KBM-7 (cell line): ENCODE measurements at regions not wholly inside any gene's neighbourhood (a gene's known extent, or its start where the extent isn't known, plus 50 kb on each side); places are given as distances from the start of the nearest gene placed in this dataset.
"Not testable (repeated sequence)": the region's sequence is repeated elsewhere in the genome, so short reads cannot be mapped to it uniquely, and the experiment has no call there.

Source experiments
- DNase-seq: peaks from one replicate; pipeline ENCODE4 v3.0.0-alpha.2; 2015
- in situ Hi-C: fragments of 300-500 bp; cut with MboI; formaldehyde crosslinking; loops from 2 replicates; pipeline ENCODE4 v1.14.3; 2020; ENCODE audit warnings: low sequenced_read_pairs, low pct_unique_long_range_greater_than_20kb, mixed read lengths

DNA sequence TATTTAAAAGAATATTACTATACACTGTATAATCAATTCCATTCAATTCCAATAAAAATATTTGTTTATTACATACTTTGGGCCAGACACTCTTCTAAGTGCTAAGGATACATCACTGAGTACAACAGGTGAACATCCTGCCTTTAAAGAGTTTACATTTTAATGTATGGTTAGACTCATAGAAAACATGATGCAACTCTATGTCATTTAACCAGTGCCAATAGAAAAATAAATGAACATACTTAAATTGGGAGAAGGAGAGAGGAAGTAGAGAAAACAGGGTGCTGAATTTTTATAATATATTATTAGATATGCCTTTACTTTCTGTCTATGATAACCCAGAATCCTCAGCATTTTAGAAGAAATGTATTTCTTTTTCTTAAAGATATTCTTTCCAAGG is 119.2 kb downstream of the TSEN15 start:
- in situ Hi-C loops: no loop called here

DNA sequence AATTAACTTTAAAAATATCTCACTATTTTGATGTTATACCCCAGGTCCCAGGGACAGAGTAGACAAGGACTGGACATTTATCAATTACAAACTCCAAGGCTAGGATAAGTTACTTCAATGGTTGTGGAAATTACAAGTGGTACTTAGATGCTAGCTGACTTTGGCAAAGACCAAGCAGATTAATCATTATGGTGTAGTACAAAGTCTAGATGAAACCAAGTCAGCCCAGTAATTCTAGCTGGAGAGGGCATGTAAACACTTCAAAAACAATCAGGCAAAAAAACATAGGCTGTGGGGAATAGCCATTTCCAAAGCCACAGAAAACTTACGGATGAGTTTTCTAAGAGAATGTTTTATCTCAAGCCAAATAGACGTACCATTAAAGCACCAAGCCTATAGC is 124.5 kb downstream of the TSEN15 start:
- in situ Hi-C loops: no loop called here
- no peak for DNase-seq

More for the DNA sequence above, 119.2 kb downstream of the TSEN15 start:
- no peak for DNase-seq

DNA sequence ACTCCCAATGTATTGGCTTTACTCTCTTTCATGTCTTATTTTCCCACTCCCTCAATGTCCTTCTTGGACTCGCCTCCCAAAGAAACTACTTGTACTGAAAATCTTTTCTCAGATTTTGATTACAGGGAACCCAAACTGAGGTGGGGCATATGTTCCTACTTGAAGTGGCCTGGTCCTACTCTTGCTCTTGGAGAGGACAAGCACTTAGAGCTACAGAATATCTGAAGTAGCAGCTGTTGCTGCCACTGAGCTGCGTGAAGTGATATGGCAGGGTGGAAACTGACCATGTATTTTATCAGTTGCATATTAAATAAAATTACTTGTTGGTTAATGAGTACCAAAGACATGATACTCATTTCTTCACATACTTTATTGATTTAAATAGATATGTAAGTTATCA is 129.5 kb downstream of the TSEN15 start:
- no peak for DNase-seq
- in situ Hi-C loops: no loop called here

DNA sequence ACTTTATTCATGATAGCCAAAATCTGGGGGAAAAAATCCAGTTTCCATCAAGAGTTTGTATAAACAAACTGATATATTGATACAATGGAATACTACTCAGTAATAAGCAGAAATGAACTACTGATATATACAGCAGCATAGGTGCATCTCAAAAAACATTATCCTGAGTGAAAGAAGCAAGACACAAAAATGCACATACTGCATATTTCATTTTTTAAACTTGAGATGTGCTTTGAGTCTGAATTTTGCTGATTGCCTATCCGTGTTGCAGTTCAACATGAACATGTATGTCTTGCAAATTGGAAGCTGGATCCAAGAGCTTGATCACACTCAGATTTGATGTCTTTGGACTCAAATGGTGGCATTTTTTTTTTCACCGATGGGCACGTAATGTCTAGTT is 132.4 kb downstream of the TSEN15 start:
- in situ Hi-C loops: no loop called here
- DNase-seq: no peak

DNA sequence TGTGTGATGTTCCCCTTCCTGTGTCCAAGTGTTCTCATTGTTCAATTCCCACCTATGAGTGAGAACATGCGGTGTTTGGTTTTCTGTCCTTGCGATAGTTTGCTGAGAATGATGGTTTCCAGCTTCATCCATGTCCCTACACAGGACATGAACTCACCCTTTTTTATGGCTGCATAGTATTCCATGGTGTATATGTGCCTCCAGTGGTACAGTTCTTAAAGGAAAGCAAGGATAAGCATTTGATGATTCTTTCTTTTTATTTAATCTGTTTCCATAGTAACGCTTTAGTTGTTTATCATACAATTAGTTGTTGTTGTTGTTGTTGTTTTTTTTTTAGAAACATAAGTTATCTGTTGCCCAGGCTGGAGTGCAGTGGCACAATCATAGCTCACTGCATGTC is 133.1 kb downstream of the TSEN15 start:
- in situ Hi-C loops, DNase-seq: not testable (repeated sequence)

DNA sequence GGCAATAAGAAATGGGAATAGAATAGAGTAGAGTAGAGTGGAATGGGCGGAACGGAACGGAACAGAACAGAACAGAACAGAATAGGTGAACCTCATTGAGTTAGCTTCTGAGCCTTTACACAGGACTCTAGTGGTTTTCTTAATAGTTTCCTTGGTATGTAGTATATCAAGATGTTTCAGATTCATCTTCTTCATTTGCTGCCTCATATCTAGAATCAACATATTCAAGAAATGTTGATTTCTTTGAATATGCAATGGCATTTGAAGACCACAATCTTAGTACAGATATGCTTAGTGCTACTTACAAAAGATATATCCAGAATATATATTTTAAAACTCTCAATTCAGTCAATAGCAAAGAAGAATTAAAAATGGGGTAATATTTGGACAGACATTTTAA is 133.8 kb downstream of the TSEN15 start:
- no peak for DNase-seq
- in situ Hi-C loops: no loop called here

DNA sequence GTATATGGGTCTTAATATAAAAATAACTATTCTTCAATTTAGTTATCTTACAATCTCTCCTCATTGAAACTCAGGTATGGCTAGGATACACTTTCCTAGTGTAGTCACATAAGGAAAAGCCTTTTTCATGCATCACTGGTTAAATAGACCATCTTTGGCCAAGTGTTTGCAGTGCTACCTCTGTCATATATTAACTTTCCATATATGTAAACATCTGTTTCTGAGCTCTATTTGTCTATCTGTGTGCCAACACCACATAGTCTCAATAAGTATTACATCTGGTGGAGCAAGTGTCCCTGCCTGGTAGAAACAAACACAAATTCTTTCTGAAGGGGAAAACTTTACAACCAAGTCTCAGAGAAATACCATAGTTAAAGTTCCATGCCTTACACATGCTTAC is 134.6 kb downstream of the TSEN15 start:
- in situ Hi-C loops: no loop called here
- no peak for DNase-seq

DNA sequence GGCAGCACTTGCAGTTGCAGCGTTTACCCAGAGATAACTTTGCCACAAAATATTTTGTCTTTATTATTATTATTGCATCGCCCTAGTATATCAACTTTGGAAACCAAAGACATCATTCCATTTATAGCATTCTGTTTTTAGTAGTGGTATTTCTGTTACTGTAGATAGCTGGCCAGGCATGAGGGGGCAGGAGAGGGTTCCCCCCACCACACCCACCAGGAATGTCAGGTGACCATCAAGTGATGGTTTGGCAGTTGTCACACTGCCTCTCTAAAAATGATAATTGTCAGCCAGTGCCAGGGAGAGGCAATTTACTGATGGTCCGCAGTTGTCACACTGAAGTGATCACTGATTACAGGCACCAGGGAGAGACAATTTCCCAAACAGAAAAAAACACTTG is 135.6 kb downstream of the TSEN15 start:
- in situ Hi-C loops: no loop called here

DNA sequence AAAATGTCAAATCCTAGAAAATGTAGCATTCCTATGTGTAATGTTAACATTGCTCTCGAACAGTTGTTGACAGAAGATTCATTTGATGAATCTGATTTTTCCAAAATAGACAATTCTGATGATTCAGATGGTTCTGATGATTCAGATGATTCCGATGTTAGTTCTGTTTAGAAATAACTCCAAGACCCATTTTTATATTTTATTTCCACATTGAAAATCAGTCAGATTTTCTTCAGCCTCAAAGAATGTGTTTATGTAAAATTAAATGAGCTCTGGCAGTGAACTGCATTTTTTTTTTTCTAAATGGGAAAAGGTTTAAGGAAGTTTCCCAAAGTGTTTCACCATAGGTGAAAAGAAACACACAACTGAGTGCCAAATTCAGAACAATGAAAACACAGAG is 136.5 kb downstream of the TSEN15 start:
- no peak for DNase-seq
- in situ Hi-C loops: no loop called here

More for the DNA sequence above, 135.6 kb downstream of the TSEN15 start:
- no peak for DNase-seq

DNA sequence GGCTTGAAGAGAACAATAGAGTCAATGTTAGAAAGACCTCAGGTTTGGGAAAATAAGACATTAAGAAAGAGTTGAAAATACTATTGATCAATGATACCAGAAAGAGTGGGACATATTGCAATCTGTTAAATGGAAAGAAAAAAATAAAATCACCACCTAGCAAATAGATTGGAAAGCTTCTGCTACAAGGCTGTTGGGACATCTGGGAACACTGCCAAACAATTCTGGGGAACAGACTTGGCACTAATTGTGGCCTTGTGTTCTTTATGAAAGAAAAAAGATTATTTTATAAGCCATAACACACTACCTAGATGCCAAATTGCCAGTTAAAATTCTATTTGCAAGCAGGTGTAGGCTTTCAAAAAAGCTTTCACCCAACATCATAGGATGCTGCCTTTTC is 137.8 kb downstream of the TSEN15 start:
- in situ Hi-C loops: no loop called here

DNA sequence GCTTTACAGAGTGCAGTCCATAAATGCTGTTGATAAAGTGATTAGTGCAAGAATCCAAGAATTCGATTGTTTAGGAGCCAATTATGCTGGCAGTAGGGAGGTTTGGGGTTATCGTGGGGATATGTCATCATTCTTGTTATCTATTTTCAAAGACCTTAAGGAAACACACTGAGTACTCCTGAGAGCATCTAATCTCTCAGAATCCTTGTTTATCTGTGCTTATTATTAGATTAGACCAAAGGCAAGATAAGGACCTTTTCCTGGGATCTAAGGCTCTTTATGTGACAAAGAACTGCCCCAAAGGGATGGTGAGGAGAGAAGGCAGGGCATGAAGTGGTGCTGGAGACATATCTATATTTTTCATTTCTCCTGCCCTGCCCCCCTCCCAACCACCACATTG is 139.1 kb downstream of the TSEN15 start:
- no peak for DNase-seq
- in situ Hi-C loops: no loop called here

More for the DNA sequence above, 137.8 kb downstream of the TSEN15 start:
- no peak for DNase-seq

DNA sequence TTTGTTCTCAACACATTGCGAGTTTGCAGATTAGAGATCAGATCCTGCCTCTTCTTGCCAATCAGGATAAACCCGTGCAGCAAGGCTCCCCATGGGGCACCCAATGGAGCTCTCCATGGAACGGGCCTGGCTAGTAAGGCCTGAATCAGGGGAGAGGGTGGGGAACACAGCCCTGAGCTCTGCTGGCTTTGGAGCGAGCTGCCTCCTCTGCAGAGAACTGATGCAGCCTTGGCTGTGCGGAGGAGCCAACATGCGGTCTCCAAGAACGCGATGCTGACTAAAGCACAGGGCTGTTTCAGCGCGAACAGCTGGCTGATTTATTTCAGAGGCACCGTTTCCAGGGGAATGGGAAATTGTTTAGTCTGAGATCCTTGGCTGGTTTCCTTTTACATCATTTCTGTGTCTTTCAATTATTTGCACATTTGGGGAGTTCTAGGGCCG is 139.7 kb downstream of the TSEN15 start:
- in situ Hi-C loops: no loop called here
- no peak for DNase-seq

DNA sequence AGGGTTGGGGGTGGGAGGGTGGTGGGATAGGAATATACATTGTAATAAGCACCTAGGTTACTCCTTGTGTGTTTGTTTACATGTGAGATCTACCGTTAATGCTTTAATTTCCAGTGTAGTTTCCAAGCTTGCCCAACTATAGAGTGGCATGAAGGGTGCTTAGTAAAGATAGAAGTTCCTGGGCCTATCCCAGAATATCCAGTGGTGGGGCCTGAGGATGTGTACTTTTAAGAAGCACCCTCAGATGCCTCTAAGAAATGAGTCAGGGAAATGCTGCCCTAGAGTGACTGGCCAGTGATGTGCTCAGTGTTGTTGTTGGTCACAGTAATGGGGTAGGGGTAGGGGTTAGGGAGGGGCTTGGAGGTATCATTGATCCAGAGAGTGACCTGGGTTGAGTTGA is 141.3 kb downstream of the TSEN15 start:
- DNase-seq: no peak
- in situ Hi-C loops: no loop called here

DNA sequence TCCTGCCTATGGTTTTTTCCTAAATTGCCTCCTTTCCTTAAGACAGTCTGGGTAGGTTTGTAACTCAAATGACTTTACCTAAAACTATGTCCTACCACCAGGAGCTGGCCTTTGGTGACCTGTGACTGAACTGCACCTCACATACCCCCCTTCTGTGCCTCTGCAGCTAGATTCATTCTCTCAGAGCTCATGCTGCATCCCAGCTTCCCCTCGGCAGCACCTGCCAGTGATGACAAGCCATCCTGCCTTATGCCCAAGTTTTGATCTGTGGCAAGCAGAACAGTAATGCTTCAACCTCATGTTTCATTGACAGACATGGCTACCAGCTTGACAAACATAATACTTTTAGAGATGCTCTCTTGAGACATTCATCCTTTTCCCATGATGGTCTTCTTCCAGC is 141.9 kb downstream of the TSEN15 start:
- DNase-seq: no peak
- in situ Hi-C loops: no loop called here

DNA sequence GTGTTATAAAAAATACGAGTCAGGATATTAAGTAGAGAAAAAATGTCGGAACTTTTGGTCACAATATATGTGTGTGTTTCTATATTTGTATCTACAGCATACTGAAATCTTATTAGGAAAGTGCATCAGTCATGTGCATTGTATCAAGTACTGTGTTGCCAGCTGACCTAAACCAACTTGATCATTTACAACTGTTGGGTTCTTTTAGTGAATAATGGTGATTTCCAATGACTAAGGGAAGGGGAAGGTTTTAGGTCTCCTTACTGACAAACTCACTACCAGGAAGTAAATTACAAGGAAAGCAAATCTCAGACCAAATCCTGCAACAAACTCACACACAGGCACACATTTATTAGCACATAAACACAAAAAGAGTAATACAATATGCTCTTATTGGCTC is 142.7 kb downstream of the TSEN15 start:
- in situ Hi-C loops: no loop called here
- DNase-seq: no peak

DNA sequence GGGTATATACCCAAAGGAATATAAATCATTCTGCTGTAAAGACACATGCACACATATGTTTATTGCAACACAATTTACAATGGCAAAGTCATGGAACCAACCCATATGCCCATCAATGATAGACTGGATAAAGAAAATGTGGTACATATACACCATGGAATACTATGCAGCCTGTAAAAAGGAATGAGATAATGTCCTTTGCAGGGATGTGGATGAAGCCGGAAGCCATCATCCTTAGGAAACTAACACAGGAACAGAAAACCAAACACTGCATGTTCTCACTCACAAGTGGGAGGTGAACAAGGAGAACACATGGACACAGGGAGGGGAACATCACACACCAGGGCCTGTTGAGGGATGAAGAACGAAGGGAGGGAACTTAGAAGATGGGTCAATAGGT is 144.2 kb downstream of the TSEN15 start:
- DNase-seq, in situ Hi-C loops: not testable (repeated sequence)

DNA sequence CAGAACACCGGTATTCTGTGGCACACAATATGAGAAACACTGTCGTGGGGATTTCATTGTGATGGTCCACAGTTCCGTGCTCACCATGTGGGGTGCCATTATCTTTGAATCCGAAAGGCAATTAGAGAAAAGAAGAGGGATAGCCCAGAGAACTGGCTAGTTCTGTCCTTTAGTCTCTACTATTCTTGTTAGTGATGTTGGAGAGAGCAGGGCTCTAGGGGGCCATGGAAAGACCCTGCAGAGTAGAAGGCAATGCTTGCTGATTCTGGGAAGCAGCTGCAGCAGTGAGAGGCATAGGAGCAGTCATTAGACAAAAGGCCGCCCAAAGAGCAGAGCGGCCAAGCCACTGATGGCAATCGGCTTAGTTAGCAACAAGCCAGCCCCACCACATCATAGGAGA is 146.3 kb downstream of the TSEN15 start:
- DNase-seq: no peak
- in situ Hi-C loops: no loop called here

DNA sequence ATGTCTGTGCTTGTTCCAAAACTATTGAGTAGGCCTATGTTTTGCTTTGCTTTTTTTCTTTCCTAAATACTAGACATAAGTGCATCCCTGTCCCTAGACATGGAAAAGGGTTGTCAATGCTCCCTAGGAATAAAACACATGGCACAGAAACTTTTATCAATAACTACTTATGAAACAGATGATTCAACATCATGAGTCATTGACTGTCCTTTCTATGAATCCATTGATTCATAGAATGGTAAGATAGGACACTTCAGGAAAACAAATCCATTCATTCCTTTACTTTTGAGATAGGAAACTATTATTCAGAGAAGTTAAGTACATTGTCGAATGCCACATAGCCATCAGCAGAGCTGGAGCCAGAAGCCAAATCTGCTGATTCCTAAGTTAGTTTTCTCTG is 147.5 kb downstream of the TSEN15 start:
- in situ Hi-C loops: no loop called here
- DNase-seq: no peak

DNA sequence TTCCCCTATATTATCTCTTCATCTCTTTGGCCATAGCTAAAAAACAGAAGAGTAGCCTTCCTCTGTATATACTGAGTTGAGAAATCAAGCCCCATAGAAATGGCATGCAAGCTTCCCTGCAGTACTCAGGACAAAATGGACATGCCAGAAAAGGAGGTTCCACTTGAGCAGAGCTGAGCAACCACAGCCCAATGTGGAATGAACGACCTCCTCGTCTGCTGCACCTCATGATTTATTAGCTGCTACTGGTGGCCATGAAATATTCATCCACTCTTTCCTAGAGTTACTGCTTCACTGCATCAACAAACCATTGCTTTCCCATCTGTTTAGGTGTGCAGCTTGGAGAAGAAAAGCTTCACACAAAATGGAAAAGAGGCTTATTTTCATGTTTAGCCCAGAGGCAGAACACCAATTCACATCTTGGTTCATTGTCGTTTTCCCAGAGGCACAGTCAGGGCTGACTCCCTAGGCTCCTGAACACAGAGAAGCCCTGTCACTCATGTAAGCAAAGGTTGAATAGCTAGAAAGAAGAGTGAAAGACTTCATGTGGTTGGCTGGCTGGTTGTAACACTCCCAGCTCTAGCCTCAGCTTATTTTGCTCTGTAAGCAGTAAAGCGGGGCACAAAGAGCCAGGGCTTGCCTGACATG is 148.0 kb downstream of the TSEN15 start:
- in situ Hi-C loops: loop anchor here (25.0 kb wide), 1 partner anchor 112 kb away; no protein-coding TSS in a partner anchor
- no peak for DNase-seq

DNA sequence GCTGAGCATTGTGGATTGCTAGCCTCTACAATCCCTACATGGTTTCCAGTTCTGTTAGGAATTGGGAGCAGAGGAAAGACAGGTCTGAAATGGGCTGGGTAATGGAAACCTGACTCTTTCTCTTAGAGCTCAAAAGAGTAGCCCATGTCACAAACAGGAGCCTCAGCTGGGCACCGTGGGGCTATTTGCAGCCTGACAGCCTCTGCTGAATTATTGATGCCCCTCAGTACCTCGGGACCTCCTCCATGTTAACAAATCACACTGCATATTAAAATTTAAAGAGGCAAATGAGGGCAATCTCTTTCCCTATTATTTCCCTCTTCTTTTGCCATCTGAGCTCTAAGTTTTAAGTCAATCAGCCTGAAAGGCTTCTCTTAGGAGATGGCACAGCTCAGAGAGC is 157.1 kb downstream of the TSEN15 start:
- in situ Hi-C loops: loop anchor here (25.0 kb wide), 1 partner anchor 121 kb away; no protein-coding TSS in a partner anchor
- no peak for DNase-seq

DNA sequence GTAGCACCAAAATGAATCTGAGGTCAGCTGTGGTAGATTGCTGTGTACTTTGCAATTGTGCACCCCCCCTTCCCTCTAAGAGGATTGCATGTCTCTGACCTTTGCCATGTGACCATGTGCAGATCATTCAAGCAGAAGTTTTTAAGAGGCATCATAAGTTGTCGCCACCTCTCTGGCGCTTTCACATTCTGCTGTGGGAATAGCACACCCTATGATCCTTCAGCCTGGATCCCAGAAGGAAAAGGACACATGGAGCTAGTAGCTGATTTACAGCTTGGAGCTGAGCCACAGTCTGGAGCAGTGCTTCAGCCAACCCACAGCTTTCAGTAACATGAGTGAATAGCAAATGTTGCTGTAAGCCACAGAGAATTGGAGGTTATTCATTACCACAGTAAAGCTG is 158.5 kb downstream of the TSEN15 start:
- in situ Hi-C loops: loop anchor here (25.0 kb wide), 1 partner anchor 123 kb away; no protein-coding TSS in a partner anchor
- no peak for DNase-seq
